Adrenal gland (tissue), 5 donors: ENCODE measurements at regions not wholly inside any gene's neighbourhood (a gene's known extent, or its start where the extent isn't known, plus 50 kb on each side); places are given as distances from the start of the nearest gene placed in this dataset.

Source experiments
- CTCF ChIP-seq, 6 experiments: fragments of 450-650 bp in 4 of 6; fragments of 200-600 bp in 2 of 6; sonication (generic) in 1 of 6; IDR thresholded peaks; 1 replicate in 5 of 6; 2 replicates in 1 of 6; pipeline versions ENCODE4 v1.5.1 to v1.8.0; 2016 to 2021; ENCODE audit warnings: antibody characterized with exemption in 6 of 6, mild to moderate bottlenecking in 2 of 6, moderate library complexity in 1 of 6
- POLR2A ChIP-seq, 2 donors: fragments of 450-650 bp; IDR thresholded peaks; one replicate each; pipeline ENCODE4 v1.6.1; 2017; ENCODE audit warnings: antibody characterized with exemption in 2 of 2, mild to moderate bottlenecking in 2 of 2, moderate library complexity in 1 of 2
- donor health status: DM: no; HTN: no; CAD: no.

GRCh38 chr2:49836017-49836416 lies 681.7 kb upstream of the FSHR start:
- no peak for TF ChIP-seq POLR2A (IDR thresholded peaks at IDR 0.05)
- no peak for TF ChIP-seq CTCF (IDR thresholded peaks at IDR 0.05)
